ENCODE measurements at regions not wholly inside any gene's neighbourhood (a gene's known extent, or its start where the extent isn't known, plus 50 kb on each side); places are given as distances from the start of the nearest gene placed in this dataset.

- no peak for TF ChIP-seq EZH2 (IDR thresholded peaks at IDR 0.05; ENCODE audit: borderline replicate concordance, low read depth, low read length, severe bottlenecking)
- no peak for TF ChIP-seq MAX (IDR thresholded peaks at IDR 0.05; ENCODE audit: insufficient read depth, insufficient read length)
- TF ChIP-seq CTCF (IDR thresholded peaks at IDR 0.05; ENCODE audit: extremely low read depth in 1 of 2, insufficient read depth in 1 of 2, low read depth in 1 of 2, low read length in 2 of 2), result no peak
- no peak for TF ChIP-seq POLR2AphosphoS5 (IDR thresholded peaks at IDR 0.05; ENCODE audit: insufficient read depth, low read depth, low read length)
- TF ChIP-seq POLR2A (IDR thresholded peaks at IDR 0.05; ENCODE audit: low read depth, low read length), result no peak
- no peak for TF ChIP-seq MYC (IDR thresholded peaks at IDR 0.05; ENCODE audit: low read depth, low read length)
- TF ChIP-seq GATA2 (IDR thresholded peaks at IDR 0.05; ENCODE audit: insufficient read depth, insufficient read length, low read depth, low read length), result no peak
- TF ChIP-seq JUN (IDR thresholded peaks at IDR 0.05; ENCODE audit: borderline replicate concordance, insufficient read depth, insufficient read length, low read depth), result no peak
- TF ChIP-seq FOS (IDR thresholded peaks at IDR 0.05; ENCODE audit: borderline replicate concordance, insufficient read depth, low read length), result no peak
These were observed 267.0 kb upstream of the PCSK5 start for GRCh38 chr9:75623462-75623861.
